WTC11 (cell line): ENCODE measurements at regions not wholly inside any gene's neighbourhood (a gene's known extent, or its start where the extent isn't known, plus 50 kb on each side); places are given as distances from the start of the nearest gene placed in this dataset.

Experiments used
- ATAC-seq: fragments of 200-7000 bp; cut with Tn5 transposase; 2 replicates; pipeline ENCODE4 v1.10.0; 2021; ENCODE audit warnings: mild to moderate bottlenecking, moderate library complexity
- CTCF ChIA-PET: fragments of 300-600 bp; sonication (Branson Sonifier 250); formaldehyde crosslinking; loops from one replicate; lab custom pipeline; 2021; ENCODE audit warnings: antibody characterized with exemption; lab: Charles Lee
- POLR2A ChIA-PET: fragments of 350-600 bp; sonication (Branson Sonifier 250); formaldehyde crosslinking; loops from one replicate; lab custom pipeline; 2021; ENCODE audit warnings: antibody characterized with exemption; lab: Charles Lee
- DNase-seq: peaks from one replicate; pipeline ENCODE4 v3.0.0; 2021; ENCODE audit warnings: low spot score
- H3K27ac Mint-ChIP-seq: 2 replicates; pipeline ENCODE4 v1.8.0; 2021; ENCODE audit warnings: mixed read lengths
- H3K27me3 Mint-ChIP-seq: 2 replicates; pipeline ENCODE4 v1.8.0; 2021; ENCODE audit warnings: low read depth, mild to moderate bottlenecking, moderate library complexity, mixed read lengths
- H3K36me3 Mint-ChIP-seq: 2 replicates; pipeline ENCODE4 v1.8.0; 2021; ENCODE audit warnings: mixed read lengths
- H3K4me1 Mint-ChIP-seq: 2 replicates; pipeline ENCODE4 v1.8.0; 2022; ENCODE audit warnings: mixed read lengths
- H3K4me3 Mint-ChIP-seq: 2 replicates; pipeline ENCODE4 v1.8.0; 2021; ENCODE audit warnings: mild to moderate bottlenecking, moderate library complexity, mixed read lengths
- H3K9me3 Mint-ChIP-seq: 2 replicates; pipeline ENCODE4 v1.8.0; 2021; ENCODE audit warnings: mixed read lengths
- ATF1 ChIP-seq: sonication (generic); formaldehyde crosslinking; IDR thresholded peaks from 2 replicates; pipeline ENCODE4 v1.8.1; 2023; ENCODE audit warnings: mild to moderate bottlenecking, moderate library complexity, missing genetic modification reagents
- CREB1 ChIP-seq: sonication (generic); formaldehyde crosslinking; IDR thresholded peaks from 2 replicates; pipeline ENCODE4 v1.8.0; 2023; ENCODE audit warnings: mild to moderate bottlenecking, missing genetic modification reagents
- EMX1 ChIP-seq: fragments of 250-450 bp; sonication (Bioruptor Pico); IDR thresholded peaks from 2 replicates; pipeline ENCODE4 v1.8.0; 2021; ENCODE audit warnings: mild to moderate bottlenecking
- NFATC4 ChIP-seq: fragments of 250-450 bp; sonication (Bioruptor Pico); IDR thresholded peaks from 2 replicates; pipeline ENCODE4 v1.9.0; 2021; ENCODE audit warnings: mild to moderate bottlenecking
- NFYB ChIP-seq: sonication (generic); formaldehyde crosslinking; conservative IDR thresholded peaks from 2 replicates; pipeline ENCODE4 v1.8.0; 2022; ENCODE audit warnings: low read depth, missing genetic modification reagents
- PRRX2 ChIP-seq: fragments of 250-450 bp; sonication (Bioruptor Pico); IDR thresholded peaks from 2 replicates; pipeline ENCODE4 v1.8.0; 2021; ENCODE audit warnings: mild to moderate bottlenecking
- RELA ChIP-seq: sonication (generic); formaldehyde crosslinking; IDR thresholded peaks from 2 replicates; pipeline ENCODE4 v1.8.1; 2022; ENCODE audit warnings: missing genetic modification reagents, mild to moderate bottlenecking, borderline replicate concordance
- SP1 ChIP-seq: sonication (generic); formaldehyde crosslinking; conservative IDR thresholded peaks from 2 replicates; pipeline ENCODE4 v1.8.1; 2022; ENCODE audit warnings: missing genetic modification reagents
- TCF7 ChIP-seq: sonication (generic); formaldehyde crosslinking; IDR thresholded peaks from 2 replicates; pipeline ENCODE4 v1.8.0; 2022; ENCODE audit warnings: mild to moderate bottlenecking, low read depth, missing genetic modification reagents, moderate library complexity
- TP53 ChIP-seq: sonication (generic); formaldehyde crosslinking; IDR thresholded peaks from 2 replicates; pipeline ENCODE4 v1.8.1; 2023; ENCODE audit warnings: mild to moderate bottlenecking, missing genetic modification reagents
- ZNF317 ChIP-seq: sonication (generic); formaldehyde crosslinking; IDR thresholded peaks from 2 replicates; pipeline ENCODE4 v1.8.1; 2023; ENCODE audit warnings: low read depth, mild to moderate bottlenecking, moderate library complexity, missing genetic modification reagents, borderline replicate concordance
- TF ChIP-seq, protein P1 (sequence below): sonication (generic); formaldehyde crosslinking; IDR thresholded peaks from 2 replicates; pipeline ENCODE4 v1.8.1; 2023; ENCODE audit warnings: mild to moderate bottlenecking, moderate library complexity, missing genetic modification reagents
- TF ChIP-seq, protein P2 (sequence below): fragments of 200-600 bp; IDR thresholded peaks from 2 replicates; pipeline ENCODE4 v1.8.0; 2022; ENCODE audit warnings: antibody characterized with exemption
- TF ChIP-seq, protein P3 (sequence below): fragments of 250-450 bp; sonication (Bioruptor Pico); IDR thresholded peaks from 2 replicates; pipeline ENCODE4 v1.9.0; 2021; ENCODE audit warnings: mild to moderate bottlenecking
- TF ChIP-seq, protein P4 (sequence below): sonication (generic); formaldehyde crosslinking; IDR thresholded peaks from 2 replicates; pipeline ENCODE4 v1.8.1; 2023; ENCODE audit warnings: mild to moderate bottlenecking, missing genetic modification reagents, borderline replicate concordance
- TF ChIP-seq, protein P5 (sequence below): sonication (generic); formaldehyde crosslinking; IDR thresholded peaks from 2 replicates; pipeline ENCODE4 v1.8.1; 2023; ENCODE audit warnings: mild to moderate bottlenecking, missing genetic modification reagents
- TF ChIP-seq, protein P6 (sequence below): sonication (generic); formaldehyde crosslinking; IDR thresholded peaks from 2 replicates; pipeline ENCODE4 v1.8.0; 2022; ENCODE audit warnings: mild to moderate bottlenecking, missing genetic modification reagents
- TF ChIP-seq, protein P7 (sequence below): fragments of 250-450 bp; sonication (Bioruptor Pico); IDR thresholded peaks from 2 replicates; pipeline ENCODE4 v1.9.0; 2021; ENCODE audit warnings: moderate library complexity, mild to moderate bottlenecking, inconsistent platforms, borderline replicate concordance
- TF ChIP-seq, protein P8 (sequence below): sonication (generic); formaldehyde crosslinking; IDR thresholded peaks from 2 replicates; pipeline ENCODE4 v1.8.1; 2022; ENCODE audit warnings: low read depth, missing genetic modification reagents, borderline replicate concordance
- TF ChIP-seq, protein P9 (sequence below): sonication (generic); formaldehyde crosslinking; conservative IDR thresholded peaks from 2 replicates; pipeline ENCODE4 v1.8.1; 2022; ENCODE audit warnings: mild to moderate bottlenecking, missing genetic modification reagents

DNA sequence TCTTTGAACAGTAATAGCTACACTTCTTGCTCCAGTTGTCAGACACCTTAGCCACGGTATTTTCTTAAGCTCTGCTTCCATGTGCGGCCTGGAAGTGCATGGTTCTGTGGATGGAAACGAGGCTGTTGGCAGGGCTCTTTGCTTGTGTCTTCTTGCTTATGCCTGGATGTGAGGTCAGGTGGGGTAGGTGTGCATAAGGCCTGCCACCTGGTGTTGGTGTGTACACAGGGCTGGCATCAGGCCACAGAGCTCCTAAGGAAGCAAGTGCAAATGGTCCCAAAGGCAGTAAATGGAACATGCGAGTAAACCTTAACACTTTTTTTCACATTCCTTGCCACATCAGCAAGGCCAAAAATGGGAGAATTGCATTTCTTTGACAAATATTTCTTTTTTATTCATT lies 158.1 kb upstream of the GMDS start (continued):
- TF ChIP-seq, protein P1, sequence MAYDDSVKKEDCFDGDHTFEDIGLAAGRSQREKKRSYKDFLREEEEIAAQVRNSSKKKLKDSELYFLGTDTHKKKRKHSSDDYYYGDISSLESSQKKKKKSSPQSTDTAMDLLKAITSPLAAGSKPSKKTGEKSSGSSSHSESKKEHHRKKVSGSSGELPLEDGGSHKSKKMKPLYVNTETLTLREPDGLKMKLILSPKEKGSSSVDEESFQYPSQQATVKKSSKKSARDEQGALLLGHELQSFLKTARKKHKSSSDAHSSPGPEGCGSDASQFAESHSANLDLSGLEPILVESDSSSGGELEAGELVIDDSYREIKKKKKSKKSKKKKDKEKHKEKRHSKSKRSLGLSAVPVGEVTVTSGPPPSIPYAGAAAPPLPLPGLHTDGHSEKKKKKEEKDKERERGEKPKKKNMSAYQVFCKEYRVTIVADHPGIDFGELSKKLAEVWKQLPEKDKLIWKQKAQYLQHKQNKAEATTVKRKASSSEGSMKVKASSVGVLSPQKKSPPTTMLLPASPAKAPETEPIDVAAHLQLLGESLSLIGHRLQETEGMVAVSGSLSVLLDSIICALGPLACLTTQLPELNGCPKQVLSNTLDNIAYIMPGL = no peak
- TF ChIP-seq, protein P2, sequence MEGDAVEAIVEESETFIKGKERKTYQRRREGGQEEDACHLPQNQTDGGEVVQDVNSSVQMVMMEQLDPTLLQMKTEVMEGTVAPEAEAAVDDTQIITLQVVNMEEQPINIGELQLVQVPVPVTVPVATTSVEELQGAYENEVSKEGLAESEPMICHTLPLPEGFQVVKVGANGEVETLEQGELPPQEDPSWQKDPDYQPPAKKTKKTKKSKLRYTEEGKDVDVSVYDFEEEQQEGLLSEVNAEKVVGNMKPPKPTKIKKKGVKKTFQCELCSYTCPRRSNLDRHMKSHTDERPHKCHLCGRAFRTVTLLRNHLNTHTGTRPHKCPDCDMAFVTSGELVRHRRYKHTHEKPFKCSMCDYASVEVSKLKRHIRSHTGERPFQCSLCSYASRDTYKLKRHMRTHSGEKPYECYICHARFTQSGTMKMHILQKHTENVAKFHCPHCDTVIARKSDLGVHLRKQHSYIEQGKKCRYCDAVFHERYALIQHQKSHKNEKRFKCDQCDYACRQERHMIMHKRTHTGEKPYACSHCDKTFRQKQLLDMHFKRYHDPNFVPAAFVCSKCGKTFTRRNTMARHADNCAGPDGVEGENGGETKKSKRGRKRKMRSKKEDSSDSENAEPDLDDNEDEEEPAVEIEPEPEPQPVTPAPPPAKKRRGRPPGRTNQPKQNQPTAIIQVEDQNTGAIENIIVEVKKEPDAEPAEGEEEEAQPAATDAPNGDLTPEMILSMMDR = no peak
- TF ChIP-seq TCF7 (CRISPR knock-in tag) = no peak
- no peak for TF ChIP-seq ATF1 (CRISPR knock-in tag)
- no peak for TF ChIP-seq EMX1 (CRISPR knock-in tag)
- no peak for TF ChIP-seq ZNF317 (CRISPR knock-in tag)
- TF ChIP-seq, protein P3, sequence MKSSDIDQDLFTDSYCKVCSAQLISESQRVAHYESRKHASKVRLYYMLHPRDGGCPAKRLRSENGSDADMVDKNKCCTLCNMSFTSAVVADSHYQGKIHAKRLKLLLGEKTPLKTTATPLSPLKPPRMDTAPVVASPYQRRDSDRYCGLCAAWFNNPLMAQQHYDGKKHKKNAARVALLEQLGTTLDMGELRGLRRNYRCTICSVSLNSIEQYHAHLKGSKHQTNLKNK (CRISPR knock-in tag) = no peak
- TF ChIP-seq, protein P4, sequence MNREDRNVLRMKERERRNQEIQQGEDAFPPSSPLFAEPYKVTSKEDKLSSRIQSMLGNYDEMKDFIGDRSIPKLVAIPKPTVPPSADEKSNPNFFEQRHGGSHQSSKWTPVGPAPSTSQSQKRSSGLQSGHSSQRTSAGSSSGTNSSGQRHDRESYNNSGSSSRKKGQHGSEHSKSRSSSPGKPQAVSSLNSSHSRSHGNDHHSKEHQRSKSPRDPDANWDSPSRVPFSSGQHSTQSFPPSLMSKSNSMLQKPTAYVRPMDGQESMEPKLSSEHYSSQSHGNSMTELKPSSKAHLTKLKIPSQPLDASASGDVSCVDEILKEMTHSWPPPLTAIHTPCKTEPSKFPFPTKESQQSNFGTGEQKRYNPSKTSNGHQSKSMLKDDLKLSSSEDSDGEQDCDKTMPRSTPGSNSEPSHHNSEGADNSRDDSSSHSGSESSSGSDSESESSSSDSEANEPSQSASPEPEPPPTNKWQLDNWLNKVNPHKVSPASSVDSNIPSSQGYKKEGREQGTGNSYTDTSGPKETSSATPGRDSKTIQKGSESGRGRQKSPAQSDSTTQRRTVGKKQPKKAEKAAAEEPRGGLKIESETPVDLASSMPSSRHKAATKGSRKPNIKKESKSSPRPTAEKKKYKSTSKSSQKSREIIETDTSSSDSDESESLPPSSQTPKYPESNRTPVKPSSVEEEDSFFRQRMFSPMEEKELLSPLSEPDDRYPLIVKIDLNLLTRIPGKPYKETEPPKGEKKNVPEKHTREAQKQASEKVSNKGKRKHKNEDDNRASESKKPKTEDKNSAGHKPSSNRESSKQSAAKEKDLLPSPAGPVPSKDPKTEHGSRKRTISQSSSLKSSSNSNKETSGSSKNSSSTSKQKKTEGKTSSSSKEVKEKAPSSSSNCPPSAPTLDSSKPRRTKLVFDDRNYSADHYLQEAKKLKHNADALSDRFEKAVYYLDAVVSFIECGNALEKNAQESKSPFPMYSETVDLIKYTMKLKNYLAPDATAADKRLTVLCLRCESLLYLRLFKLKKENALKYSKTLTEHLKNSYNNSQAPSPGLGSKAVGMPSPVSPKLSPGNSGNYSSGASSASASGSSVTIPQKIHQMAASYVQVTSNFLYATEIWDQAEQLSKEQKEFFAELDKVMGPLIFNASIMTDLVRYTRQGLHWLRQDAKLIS (CRISPR knock-in tag) = no peak

DNA sequence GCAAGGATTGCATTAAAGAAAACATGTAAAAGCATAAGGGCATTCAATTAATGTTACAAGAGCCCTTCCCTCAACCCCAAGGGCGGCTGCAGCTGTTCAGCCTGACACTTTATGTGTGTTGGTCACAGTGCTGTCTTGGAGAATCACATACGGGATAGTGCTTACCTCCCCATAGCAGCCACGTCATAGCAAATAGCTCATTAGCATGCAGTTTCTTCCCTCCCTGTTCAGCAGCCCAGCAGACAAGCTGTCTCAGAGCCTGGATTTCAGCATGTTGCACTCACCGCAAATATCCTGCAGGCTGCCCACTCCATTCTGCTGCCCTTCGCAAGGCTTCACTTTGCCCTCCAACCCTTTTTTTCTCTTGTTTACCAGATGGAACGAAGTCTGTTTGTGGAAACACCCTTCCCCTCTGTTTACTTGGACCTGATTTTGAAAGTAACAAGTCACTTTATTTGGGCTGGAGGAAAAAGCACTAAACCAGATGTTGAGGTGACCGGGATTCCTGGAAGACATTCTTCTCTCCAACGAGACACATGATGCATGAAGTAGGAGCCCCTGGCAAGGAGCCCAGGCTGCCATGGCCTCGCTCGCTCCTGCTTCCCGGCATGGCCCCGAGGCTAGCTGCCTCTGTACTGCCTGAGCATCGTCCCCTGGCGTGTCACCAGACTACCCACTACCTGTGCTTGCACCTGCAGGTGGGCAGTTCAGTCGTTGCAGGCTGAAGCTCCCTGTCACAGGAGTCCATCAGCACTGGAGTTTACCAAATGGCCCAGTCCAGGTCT lies 151.6 kb upstream of the GMDS start:
- H3K36me3 Mint-ChIP-seq = peaks cover 21% of the 10 kb centered on the region
- no peak overlapping the region for H3K4me3 Mint-ChIP-seq
- TF ChIP-seq, protein P5, sequence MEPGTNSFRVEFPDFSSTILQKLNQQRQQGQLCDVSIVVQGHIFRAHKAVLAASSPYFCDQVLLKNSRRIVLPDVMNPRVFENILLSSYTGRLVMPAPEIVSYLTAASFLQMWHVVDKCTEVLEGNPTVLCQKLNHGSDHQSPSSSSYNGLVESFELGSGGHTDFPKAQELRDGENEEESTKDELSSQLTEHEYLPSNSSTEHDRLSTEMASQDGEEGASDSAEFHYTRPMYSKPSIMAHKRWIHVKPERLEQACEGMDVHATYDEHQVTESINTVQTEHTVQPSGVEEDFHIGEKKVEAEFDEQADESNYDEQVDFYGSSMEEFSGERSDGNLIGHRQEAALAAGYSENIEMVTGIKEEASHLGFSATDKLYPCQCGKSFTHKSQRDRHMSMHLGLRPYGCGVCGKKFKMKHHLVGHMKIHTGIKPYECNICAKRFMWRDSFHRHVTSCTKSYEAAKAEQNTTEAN (CRISPR knock-in tag) = no peak
- TF ChIP-seq, protein P6, sequence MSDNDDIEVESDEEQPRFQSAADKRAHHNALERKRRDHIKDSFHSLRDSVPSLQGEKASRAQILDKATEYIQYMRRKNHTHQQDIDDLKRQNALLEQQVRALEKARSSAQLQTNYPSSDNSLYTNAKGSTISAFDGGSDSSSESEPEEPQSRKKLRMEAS (CRISPR knock-in tag) = no peak
- TF ChIP-seq TP53 (CRISPR knock-in tag) (no peak), NFATC4 (no peak), PRRX2 (no peak), RELA (CRISPR knock-in tag) (no peak), CREB1 (CRISPR knock-in tag) (no peak), SP1 (CRISPR knock-in tag) (no peak), NFYB (CRISPR knock-in tag) (no peak)
- TF ChIP-seq, protein P7, sequence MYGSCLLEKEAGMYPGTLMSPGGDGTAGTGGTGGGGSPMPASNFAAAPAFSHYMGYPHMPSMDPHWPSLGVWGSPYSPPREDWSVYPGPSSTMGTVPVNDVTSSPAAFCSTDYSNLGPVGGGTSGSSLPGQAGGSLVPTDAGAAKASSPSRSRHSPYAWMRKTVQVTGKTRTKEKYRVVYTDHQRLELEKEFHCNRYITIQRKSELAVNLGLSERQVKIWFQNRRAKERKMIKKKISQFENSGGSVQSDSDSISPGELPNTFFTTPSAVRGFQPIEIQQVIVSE (CRISPR knock-in tag) = no peak
- TF ChIP-seq, protein P8, sequence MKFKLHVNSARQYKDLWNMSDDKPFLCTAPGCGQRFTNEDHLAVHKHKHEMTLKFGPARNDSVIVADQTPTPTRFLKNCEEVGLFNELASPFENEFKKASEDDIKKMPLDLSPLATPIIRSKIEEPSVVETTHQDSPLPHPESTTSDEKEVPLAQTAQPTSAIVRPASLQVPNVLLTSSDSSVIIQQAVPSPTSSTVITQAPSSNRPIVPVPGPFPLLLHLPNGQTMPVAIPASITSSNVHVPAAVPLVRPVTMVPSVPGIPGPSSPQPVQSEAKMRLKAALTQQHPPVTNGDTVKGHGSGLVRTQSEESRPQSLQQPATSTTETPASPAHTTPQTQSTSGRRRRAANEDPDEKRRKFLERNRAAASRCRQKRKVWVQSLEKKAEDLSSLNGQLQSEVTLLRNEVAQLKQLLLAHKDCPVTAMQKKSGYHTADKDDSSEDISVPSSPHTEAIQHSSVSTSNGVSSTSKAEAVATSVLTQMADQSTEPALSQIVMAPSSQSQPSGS (CRISPR knock-in tag) = no peak
- TF ChIP-seq, protein P9, sequence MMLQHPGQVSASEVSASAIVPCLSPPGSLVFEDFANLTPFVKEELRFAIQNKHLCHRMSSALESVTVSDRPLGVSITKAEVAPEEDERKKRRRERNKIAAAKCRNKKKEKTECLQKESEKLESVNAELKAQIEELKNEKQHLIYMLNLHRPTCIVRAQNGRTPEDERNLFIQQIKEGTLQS (CRISPR knock-in tag) = no peak
- TF ChIP-seq, protein P2 = no peak
- CTCF ChIA-PET = interaction anchor here (1.1 to 1.5 kb wide), 2 partner anchors 52 to 188 kb away, joined by 4 to 6 read pairs; no protein-coding TSS in a partner anchor
- POLR2A ChIA-PET = no interaction called here
- peaks cover 28% of the 10 kb centered on the region for H3K9me3 Mint-ChIP-seq
- DNase-seq (no peak), ATAC-seq (no peak)
- no peaks in the 10 kb centered on the region; the same call in 1 of the 2 replicates for H3K27me3 Mint-ChIP-seq
- no peaks in the 10 kb centered on the region for H3K4me1 Mint-ChIP-seq
- H3K27ac Mint-ChIP-seq = no peak overlapping the region
